AG09309 (cell line): ENCODE measurements at regions not wholly inside any gene's neighbourhood (a gene's known extent, or its start where the extent isn't known, plus 50 kb on each side); places are given as distances from the start of the nearest gene placed in this dataset.
A peak's percentile ranks its signal among the peaks of the same experiment; 100 is the strongest.
"Not testable (repeated sequence)": the region's sequence is repeated elsewhere in the genome, so short reads cannot be mapped to it uniquely, and the experiment has no call there.

Experiments used
- DNase-seq: peaks from one replicate; pipeline ENCODE4 v3.0.0-alpha.2; 2010; ENCODE audit warnings: low read depth
- H3K4me3 ChIP-seq: 2 replicates; pipeline ENCODE4 v1.5.1; 2011; ENCODE audit warnings: mild to moderate bottlenecking, low read depth, low read length, moderate library complexity; ENCODE audit not compliant: control insufficient read depth
- CTCF ChIP-seq: IDR thresholded peaks from 2 replicates; pipeline ENCODE4 v1.5.1; 2011; ENCODE audit warnings: mild to moderate bottlenecking, low read depth, low read length, inconsistent platforms; ENCODE audit not compliant: insufficient read depth, control insufficient read depth; ENCODE audit errors: missing control alignments

GRCh38 chr10:26621243-26621888, 76.1 kb upstream of the PDSS1 start:
- no peak for DNase-seq
- TF ChIP-seq CTCF = no peak
- no peak overlapping the region for H3K4me3 ChIP-seq

DNA sequence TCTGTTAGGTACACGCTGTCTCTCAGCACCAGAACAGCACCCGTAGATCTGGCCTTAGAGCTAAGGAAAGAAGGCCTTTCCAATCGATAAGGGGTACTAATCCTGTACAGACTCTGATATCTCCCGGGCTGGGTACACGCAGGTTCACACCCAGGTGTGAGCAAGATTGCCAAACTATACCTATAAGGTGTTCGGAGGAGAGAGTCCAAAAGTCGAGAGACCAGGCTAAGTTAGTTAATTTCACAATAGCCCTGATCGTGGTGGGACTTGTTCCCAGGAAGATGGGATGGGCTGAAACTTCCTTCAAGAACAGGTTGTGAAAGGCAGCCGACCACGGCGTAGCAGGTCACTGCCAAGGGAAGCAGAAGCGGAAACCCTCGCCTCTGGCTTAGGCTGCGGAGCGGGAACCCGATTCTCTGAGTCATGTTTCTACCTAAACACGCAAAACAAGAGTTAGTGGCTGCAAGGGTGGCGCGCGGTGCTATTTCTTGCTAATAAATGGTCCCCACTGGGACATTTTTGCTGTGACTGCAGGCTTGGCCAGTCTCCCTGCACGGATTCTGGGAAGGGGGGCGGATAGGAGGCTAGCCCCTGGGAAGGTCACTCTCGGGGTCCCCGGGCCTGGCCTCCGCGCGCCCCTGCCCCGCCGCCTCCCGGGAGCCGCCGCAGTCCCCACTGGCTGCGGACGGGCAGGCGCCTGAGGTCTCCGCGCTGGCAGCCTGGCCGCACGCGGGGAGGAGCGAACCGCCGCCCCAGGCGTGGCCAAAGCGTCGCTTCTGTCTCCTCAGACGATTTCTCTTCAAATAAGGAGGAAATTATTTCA, 75.4 kb upstream of the PDSS1 start:
- no peak for TF ChIP-seq CTCF
- peak overlapping the region; percentile 13 for H3K4me3 ChIP-seq
- no peak for DNase-seq

DNA sequence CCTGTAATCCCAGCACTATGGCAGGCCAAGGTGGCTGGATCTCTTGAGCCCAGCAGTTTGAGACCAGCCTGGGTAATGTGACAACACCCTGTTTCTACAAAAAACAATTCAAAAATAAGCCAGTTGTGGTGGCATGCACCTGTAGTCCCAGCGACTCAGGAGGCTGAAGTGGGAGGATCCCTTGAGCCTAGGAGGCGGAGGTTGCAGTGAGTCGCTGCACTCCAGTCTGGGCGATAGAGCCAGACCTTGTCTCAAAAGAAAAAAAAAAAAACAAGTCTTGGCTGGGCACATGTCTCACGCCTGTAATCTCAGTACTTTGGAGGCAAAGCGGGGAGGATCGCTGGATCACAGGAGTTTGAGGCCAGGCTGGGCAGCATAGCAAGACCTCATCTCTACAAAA, 74.6 kb upstream of the PDSS1 start:
- H3K4me3 ChIP-seq = no peak overlapping the region
- DNase-seq = no peak
- TF ChIP-seq CTCF = no peak

GRCh38 chr10:26624006-26624405, 73.5 kb upstream of the PDSS1 start:
- DNase-seq = no peak
- no peak for TF ChIP-seq CTCF
- H3K4me3 ChIP-seq = no peak overlapping the region

GRCh38 chr10:26626066-26626465, 71.4 kb upstream of the PDSS1 start:
- TF ChIP-seq CTCF = no peak
- no peak for DNase-seq
- H3K4me3 ChIP-seq = no peak overlapping the region

- DNase-seq = no peak
- no peak for TF ChIP-seq CTCF
- H3K4me3 ChIP-seq = no peak overlapping the region
These were observed 70.2 kb upstream of the PDSS1 start for GRCh38 chr10:26627324-26627723.

DNA sequence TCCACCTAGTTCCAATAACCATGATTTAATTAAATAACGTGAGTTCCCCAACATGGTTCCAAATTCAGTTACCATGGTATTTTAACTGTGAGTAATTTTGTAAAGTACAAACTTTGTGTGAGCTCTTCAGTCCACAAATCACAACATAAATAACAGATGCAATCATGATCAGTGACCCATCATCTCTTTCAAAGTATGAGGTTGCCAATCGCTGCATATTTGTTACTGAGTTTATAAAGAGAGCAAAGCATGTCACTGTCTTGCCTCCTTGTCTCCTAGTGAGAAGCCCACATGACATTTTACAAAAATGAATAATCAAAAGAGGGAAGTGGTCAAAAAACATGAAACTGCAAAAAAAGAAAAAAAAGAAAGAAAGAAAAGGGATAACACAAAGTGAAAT, 69.1 kb upstream of the PDSS1 start:
- TF ChIP-seq CTCF = no peak
- no peak for DNase-seq
- H3K4me3 ChIP-seq = no peak overlapping the region

DNA sequence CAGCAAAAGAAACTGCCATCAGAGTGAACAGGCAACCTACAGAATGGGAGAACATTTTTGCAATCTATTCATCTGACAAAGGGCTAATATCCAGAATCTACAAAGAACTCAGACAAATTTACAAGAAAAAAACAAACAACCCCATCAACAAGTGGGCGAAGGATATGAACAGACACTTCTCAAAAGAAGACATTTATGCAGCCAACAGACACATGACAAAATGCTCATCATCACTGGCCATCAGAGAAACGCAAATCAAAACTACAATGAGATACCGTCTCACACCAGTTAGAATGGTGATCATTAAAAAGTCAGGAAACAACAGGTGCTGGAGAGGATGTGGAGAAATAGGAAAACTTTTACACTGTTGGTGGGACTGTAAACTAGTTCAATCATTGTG, 65.3 kb upstream of the PDSS1 start:
- not testable (repeated sequence) for DNase-seq, H3K4me3 ChIP-seq

GRCh38 chr10:26634111-26634510, 63.4 kb upstream of the PDSS1 start:
- not testable (repeated sequence) for DNase-seq, H3K4me3 ChIP-seq
